Dermis microvascular lymphatic vessel endothelial cell (primary cell): ENCODE measurements at regions not wholly inside any gene's neighbourhood (a gene's known extent, or its start where the extent isn't known, plus 50 kb on each side); places are given as distances from the start of the nearest gene placed in this dataset.
"Not testable (repeated sequence)": the region's sequence is repeated elsewhere in the genome, so short reads cannot be mapped to it uniquely, and the experiment has no call there.

Source experiments
- DNase-seq, 2 donors: peaks; one replicate each; pipeline versions ENCODE4 v3.0.0 to v3.0.0-alpha.2; 2010; ENCODE audit warnings: low read depth in 2 of 2

DNA sequence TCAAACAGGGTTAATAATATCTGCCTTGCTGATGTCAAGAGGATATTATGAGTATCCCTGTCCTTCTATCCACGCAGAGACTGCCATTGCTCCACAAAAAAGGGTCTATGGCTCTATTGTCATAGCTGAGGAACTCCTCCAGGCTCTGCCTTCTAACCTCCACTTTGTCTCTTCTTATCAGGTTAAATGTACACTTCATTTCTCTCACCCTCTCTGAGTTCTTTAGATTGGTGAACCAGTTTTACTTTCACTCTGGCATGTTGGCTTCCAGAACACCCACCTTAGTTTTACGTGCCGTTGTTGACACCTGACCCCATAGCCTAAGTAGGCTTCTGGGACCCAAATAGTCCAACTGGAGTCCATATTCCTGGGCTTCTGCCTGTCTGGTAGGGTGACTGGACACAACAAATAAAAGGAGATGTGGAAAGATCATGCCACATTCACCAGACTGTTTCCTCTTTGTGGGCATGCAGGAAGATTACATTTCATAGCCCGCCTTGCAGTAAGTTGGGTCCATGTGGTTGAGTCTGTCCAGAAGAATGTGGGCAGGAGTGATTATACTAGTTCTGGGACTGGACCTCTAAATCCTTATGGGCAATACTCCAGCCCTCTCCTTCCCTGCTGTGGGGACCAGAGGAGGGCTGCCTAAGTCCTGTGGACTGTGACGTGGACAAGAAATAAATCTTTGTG, 350.4 kb upstream of the CLINT1 start:
- no peak for DNase-seq

- no peak for DNase-seq
Measured at GRCh38 chr5:158207733-158208132, 348.8 kb upstream of the CLINT1 start.

GRCh38 chr5:158205992-158206391, 347.0 kb upstream of the CLINT1 start:
- no peak for DNase-seq

GRCh38 chr5:158203261-158203660, 344.3 kb upstream of the CLINT1 start:
- no peak for DNase-seq

DNA sequence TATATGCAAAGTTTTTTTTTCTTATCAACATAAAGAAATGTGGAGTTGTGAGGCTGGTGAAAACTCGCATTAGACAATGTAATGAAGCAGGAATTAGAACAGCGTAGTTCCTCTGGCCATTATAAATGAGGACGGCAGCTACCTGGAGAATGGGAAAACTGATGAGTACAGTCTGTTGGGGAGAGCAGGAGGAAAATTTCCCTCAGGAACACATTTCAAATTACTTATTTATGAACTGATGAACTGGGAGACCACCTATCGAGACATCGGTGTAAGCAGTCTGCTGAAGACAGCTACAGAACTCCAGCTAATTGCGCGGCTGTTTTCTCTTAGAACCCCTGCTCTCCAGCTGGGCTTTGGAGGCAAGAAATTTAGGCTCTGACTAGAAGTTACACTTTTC, 343.9 kb upstream of the CLINT1 start:
- no peak for DNase-seq

DNA sequence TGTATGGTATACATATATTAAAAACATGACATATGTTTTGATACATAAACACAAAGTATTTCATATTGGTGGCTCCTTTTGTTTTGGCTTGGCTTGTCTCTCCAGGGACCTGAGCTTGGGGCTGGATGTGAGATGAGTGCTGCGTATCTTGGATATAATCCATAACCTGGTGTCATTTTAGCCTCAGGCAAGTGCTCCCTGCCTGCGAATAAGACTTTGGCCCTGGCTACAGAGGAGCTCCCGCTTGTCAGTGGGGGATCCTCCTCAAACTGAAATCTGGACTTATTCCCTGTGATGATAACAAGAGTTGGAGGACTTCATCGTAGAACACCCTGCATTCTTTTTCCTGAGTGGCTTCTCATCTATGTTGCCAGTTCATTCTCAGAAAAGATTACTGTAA, 341.7 kb upstream of the CLINT1 start:
- no peak for DNase-seq

GRCh38 chr5:158198636-158199035, 339.7 kb upstream of the CLINT1 start:
- no peak for DNase-seq

DNA sequence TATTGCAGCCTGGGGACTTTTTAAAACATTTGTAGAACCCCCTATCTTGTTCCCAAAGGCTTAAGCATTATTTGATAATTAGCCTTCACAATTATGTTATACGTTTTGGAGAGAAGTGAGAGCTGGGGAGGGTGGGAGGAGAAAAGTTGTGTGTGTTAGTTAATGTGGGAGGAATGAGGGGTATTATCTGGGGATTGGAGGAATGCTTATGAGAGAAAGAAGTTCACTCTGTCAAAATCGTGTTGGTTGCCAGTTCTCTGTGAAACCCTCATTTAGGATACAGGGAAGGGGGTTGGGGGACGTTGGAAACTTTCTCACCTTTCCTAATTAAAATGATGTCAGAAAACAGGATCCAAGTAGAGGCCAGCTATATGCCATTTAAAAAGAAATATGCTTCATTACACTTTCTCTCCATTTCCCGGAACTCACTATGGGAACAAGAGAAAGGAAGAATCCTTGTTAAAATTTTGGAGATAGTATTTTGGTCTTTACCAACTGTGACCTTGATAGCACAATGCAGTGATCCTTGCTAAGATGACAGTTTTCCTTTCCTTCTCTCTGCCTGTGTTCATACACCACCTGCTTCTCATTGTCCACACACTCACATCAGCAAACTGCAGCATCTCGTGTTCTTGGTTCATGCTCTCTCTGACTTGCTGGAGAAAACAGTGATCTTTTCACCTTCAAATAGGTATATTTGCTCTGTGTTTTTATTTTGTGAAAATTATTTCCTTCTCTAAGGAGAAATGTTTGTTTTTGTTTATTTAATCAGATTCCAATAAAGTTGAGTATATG, 336.7 kb upstream of the CLINT1 start:
- no peak for DNase-seq

DNA sequence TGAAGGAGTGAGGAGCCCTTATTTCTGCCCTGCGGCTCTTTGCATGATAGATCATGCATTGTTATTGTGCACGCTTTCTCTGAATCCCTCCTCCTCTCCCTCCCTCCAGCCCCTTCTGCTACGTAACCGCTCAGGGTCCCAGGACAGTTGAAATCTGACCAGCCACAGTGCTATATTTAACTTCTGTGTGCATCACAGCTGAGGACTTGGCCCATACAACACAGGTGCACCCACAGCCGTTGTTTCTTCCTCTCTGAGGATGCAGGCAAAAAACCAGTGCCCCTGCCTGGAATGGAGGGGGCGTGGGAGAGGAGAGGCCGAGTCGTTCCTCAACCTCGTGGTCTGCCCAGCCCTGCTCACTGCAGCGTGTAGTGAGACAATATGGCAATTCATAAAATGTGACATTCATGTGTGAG, 335.6 kb upstream of the CLINT1 start:
- DNase-seq, result no peak

DNA sequence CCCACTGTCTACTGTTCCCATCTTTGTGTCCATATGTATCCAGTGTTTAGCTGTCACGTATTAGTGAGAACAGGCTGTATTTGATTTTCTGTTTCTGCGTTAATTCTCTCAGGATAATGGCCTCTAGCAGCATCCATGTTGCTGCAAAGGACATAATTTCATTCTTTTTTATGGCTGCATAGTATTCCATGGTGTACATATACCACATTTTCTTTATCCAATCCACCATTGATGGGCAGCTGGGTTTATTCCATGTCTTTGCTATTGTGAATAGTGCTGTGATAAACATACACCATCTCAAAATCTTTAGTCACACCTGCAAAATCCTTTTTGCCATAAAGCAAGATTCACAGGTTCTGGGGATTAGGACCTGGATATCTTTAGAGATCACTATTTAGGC, 334.4 kb upstream of the CLINT1 start:
- not testable (repeated sequence) for DNase-seq

GRCh38 chr5:158180407-158180806, 321.5 kb upstream of the CLINT1 start:
- no peak for DNase-seq

DNA sequence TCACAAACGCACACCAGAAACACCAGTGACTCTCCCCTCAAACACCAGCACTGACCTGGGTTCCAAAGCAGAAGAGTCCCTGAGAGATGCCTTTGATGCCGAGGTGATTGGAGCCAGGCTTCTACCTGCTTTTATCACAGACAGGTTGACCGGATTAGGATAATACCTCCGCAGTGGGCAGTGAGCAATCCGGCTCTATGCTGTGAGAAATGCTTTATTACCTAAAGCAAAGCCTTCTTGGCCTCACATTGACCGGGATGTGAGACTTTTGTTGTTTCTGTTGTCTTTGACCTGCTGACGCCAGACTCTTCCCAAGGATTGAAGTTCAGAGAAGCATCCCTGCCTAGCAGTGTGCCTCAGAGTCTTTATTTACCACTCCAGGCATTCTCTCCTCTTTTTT, 320.3 kb upstream of the CLINT1 start:
- DNase-seq, result no peak

GRCh38 chr5:158178535-158178934, 319.6 kb upstream of the CLINT1 start:
- no peak for DNase-seq

- no peak for DNase-seq
Measured at GRCh38 chr5:158177146-158177545, 318.2 kb upstream of the CLINT1 start.

GRCh38 chr5:158175934-158176481, 317.1 kb upstream of the CLINT1 start:
- peak; percentile 14 to 39 for DNase-seq

- DNase-seq, result peak; percentile 34 to 72
Measured at GRCh38 chr5:158174918-158175851, 316.2 kb upstream of the CLINT1 start.

DNA sequence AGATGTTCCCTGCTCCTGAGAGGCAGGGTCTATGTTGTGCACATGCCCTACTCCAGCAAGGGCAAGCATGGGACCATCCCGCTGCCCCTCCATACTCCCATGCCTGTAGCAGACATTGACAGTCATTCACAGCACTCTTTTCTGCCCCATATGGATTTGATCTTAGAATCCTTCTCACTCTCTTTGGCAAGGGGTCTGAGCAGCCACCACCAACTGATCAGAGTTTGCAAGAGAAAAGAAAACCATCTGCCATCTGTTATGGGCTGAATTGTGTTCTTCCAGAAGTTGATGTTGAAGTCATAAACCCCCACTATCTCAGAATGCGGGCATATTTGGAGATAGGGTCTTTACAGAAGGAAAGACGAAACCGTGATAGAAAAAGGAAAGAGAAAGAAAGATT, 315.1 kb upstream of the CLINT1 start:
- DNase-seq, result no peak

DNA sequence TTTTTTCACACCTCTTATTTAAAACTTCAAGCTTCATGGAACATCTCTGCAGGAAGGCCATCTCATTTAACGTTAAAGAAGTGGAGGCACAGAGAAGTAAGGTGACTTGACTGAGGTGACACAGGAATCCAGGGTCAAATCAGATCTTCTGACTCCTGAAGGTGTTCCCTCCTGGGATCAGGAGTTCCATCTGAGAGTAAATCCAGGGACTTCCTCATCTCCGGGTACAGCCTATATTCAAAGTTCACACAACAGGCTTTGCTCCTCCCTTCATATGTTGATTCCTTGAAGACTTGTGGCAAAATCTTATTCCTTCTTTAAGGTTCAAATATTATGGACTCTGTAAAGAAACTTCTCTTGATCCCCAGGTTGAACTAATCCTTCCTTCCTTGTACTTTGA, 313.1 kb upstream of the CLINT1 start:
- DNase-seq, result no peak

DNA sequence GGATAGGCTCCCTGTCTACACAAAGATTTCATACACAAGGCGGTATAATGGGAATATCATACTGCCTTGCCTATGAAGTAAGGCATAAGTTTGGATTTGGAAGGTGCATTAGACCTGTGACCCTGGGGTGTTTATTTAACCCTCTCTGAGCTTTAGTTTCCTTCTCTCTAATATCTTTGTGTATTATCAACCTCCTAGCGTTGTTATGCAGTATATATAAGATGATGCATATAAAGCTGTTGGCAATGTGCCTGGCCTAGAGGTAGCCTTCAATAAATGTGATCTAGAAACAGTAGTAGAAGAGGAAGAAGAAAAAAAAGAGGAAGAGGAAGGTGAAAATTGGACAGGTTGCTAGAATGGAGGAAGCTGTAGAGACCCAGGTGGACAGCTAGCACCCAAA, 311.6 kb upstream of the CLINT1 start:
- no peak for DNase-seq

DNA sequence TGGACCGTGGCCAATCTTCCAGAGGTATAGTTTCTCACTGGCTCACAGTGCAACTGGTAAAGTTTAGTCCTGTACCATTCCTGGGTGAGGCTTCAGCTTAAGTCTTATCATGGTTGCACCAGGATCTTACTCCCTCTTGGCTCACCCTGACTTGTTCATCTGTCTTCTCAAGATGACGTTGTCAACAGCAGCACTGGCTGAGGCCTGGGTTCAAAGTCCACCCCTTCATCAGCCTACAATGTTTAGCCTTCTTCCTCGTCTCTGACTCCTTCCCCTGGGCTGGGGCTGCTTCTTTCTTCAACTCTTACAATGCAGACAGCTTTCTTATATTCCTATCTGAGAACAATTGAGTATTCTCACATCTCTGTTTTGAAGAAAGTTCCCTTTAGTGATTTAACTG, 311.1 kb upstream of the CLINT1 start:
- no peak for DNase-seq

GRCh38 chr5:158166424-158166823, 307.5 kb upstream of the CLINT1 start:
- no peak for DNase-seq

DNA sequence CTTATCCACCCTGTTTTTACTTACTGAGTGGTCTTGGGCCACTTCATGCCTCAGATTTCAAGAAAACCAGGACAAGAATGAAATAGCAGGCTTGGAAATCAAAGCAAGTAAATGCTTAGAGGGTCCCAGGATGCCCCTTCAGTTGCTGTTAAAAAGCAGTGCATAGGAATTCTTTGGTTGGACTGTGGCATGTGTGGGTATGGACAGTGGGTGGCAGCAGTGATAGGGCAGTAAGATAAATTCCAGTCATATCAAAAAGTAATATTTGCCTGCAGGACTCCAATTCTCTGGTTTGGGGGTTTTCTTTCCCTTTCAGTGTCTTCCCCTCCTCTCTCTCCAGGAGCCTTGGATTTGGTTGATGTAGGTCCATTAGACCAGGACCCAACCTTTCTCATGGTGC, 306.7 kb upstream of the CLINT1 start:
- no peak for DNase-seq
